Breast epithelium (tissue), 4 donors: ENCODE measurements at regions not wholly inside any gene's neighbourhood (a gene's known extent, or its start where the extent isn't known, plus 50 kb on each side); places are given as distances from the start of the nearest gene placed in this dataset.

Experiments
- DNase-seq, 2 donors: peaks; one replicate each; pipeline ENCODE4 v3.0.0-alpha.2; 2019; ENCODE audit warnings: low spot score in 2 of 2
- H3K27ac ChIP-seq, 2 donors: fragments of 200-600 bp; sonication (generic) in 1 of 2; one replicate each; pipeline ENCODE4 v1.5.1; 2016 to 2019; ENCODE audit warnings: mild to moderate bottlenecking in 1 of 2
- H3K27me3 ChIP-seq, 2 donors: fragments of 200-600 bp; sonication (generic) in 1 of 2; one replicate each; pipeline versions ENCODE4 v1.5.1 to v1.6.0; 2017 to 2019; ENCODE audit warnings: control low read depth in 1 of 2, mild to moderate bottlenecking in 1 of 2
- H3K36me3 ChIP-seq: fragments of 200-600 bp; one replicate; pipeline ENCODE4 v1.5.1; 2019
- H3K4me1 ChIP-seq, 2 donors: fragments of 200-600 bp; sonication (generic); one replicate each; pipeline ENCODE4 v1.5.1; 2016 to 2019; ENCODE audit warnings: control low read depth in 1 of 2
- H3K4me3 ChIP-seq, 3 donors: fragments of 200-600 bp; sonication (generic); 1 replicate in 2 of 3; 2 replicates in 1 of 3; pipeline ENCODE4 v1.5.1; 2016 to 2019; ENCODE audit warnings: mild to moderate bottlenecking in 3 of 3, moderate library complexity in 2 of 3
- H3K9me3 ChIP-seq, 2 donors: fragments of 200-600 bp; sonication (generic) in 1 of 2; one replicate each; pipeline ENCODE4 v1.5.1; 2016 to 2019; ENCODE audit warnings: control low read depth in 1 of 2
- POLR2A ChIP-seq: fragments of 450-650 bp; IDR thresholded peaks from one replicate; pipeline ENCODE4 v1.6.1; 2016; ENCODE audit warnings: antibody characterized with exemption, mild to moderate bottlenecking, moderate library complexity
- POLR2AphosphoS5 ChIP-seq, 3 donors: sonication (generic); formaldehyde crosslinking; IDR thresholded peaks; one replicate each; pipeline ENCODE4 v1.6.1; 2017; ENCODE audit warnings: antibody characterized with exemption in 3 of 3
- intact Hi-C: fragments of 100-400 bp; cut with DNase I; formaldehyde crosslinking; loops from one replicate; pipeline ENCODE4 v1.15.1; 2023; ENCODE audit warnings: low total_unique reads
- TF ChIP-seq, protein P1 (sequence below), 3 donors: fragments of 450-650 bp; IDR thresholded peaks; one replicate each; pipeline ENCODE4 v1.5.1; 2016 to 2017; ENCODE audit warnings: antibody characterized with exemption in 3 of 3, mild to moderate bottlenecking in 3 of 3, moderate library complexity in 3 of 3

DNA sequence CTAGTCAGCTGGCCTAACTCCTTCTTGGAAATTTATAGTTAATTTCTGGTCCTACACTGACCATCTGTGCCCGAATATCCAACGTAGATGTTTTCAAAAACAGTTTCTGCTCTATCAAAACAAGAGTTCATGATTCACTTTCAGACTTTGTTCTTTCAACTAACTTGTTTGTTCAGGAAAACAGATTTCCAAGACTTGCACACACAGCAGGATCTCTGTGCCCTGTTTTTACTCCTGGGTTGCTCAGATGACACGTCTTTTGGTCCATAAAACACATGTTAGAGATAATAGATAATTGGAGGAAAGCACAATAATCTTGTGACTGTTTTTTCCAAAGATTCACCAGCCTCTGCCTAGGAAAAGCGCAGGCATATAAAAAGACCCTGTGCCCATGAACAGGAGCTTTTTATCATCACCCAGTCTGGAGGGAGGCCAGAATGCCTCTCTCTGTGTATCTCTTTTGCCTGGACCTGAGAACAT, 218.0 kb downstream of the IRS2 start:
- Histone ChIP-seq H3K4me1 (no peaks in the 10 kb centered on the region), H3K27me3 (no peaks in the 10 kb centered on the region), H3K36me3 (no peaks in the 10 kb centered on the region), H3K27ac (peak overlapping the region; percentile 46 to 64), H3K9me3 (no peaks in the 10 kb centered on the region), H3K4me3 (no peak overlapping the region)
- intact Hi-C loops = no loop called here
- TF ChIP-seq POLR2A (no peak), POLR2AphosphoS5 (IDR thresholded peaks at IDR 0.05) (no peak)
- TF ChIP-seq, protein P1, sequence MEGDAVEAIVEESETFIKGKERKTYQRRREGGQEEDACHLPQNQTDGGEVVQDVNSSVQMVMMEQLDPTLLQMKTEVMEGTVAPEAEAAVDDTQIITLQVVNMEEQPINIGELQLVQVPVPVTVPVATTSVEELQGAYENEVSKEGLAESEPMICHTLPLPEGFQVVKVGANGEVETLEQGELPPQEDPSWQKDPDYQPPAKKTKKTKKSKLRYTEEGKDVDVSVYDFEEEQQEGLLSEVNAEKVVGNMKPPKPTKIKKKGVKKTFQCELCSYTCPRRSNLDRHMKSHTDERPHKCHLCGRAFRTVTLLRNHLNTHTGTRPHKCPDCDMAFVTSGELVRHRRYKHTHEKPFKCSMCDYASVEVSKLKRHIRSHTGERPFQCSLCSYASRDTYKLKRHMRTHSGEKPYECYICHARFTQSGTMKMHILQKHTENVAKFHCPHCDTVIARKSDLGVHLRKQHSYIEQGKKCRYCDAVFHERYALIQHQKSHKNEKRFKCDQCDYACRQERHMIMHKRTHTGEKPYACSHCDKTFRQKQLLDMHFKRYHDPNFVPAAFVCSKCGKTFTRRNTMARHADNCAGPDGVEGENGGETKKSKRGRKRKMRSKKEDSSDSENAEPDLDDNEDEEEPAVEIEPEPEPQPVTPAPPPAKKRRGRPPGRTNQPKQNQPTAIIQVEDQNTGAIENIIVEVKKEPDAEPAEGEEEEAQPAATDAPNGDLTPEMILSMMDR (IDR thresholded peaks at IDR 0.05) = no peak
- DNase-seq = no peak

DNA sequence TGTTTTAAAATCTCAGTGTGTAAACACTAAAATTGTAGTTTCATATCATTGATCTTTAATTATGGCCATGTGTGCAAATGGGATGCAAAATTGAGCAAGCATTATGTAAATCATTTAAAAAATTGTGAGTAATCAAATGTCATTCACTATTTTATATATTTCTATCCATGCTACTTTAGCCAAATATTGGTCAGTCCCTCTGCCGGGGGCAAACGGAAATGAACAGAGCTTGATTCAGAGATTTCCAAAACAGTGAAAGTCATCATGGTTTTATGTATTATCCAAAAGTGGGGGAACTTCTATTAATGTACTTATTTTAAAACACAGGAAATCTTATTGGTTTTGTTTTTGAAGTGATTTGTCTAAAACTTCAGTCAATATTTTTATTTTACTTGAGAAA, 219.1 kb downstream of the IRS2 start:
- TF ChIP-seq POLR2A (no peak), POLR2AphosphoS5 (IDR thresholded peaks at IDR 0.05) (no peak)
- TF ChIP-seq, protein P1 (IDR thresholded peaks at IDR 0.05) = no peak
- no peak overlapping the region for H3K4me3 ChIP-seq
- H3K27ac ChIP-seq = peak overlapping the region in 1 of 2 donors; percentile 44
- no peaks in the 10 kb centered on the region for H3K9me3 ChIP-seq
- DNase-seq = no peak
- intact Hi-C loops = no loop called here
- H3K27me3 ChIP-seq = no peaks in the 10 kb centered on the region
- H3K36me3 ChIP-seq = no peaks in the 10 kb centered on the region
- no peaks in the 10 kb centered on the region for H3K4me1 ChIP-seq

DNA sequence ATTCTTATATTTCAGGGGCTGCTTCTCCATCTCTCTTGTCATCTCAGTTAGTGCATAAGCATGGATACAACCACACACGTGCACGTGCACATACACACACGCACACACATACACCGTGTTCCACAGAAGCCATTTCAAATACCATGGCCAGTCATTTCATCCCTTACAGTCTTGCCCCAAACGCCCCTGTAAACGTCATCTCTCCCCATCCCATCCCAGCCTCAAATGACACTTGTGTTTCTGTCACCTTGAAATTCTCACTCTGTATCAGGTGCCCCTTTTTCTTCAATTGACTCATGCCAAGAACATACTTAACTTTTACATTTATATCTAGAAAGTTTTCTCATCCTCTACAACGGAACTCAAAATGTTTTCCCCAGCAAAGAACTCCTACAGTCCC, 220.5 kb downstream of the IRS2 start:
- DNase-seq = no peak
- Histone ChIP-seq H3K27ac (no peak overlapping the region), H3K4me1 (no peaks in the 10 kb centered on the region), H3K27me3 (no peaks in the 10 kb centered on the region), H3K36me3 (no peaks in the 10 kb centered on the region), H3K9me3 (no peaks in the 10 kb centered on the region), H3K4me3 (no peak overlapping the region)
- TF ChIP-seq, protein P1 (IDR thresholded peaks at IDR 0.05) = no peak
- intact Hi-C loops = no loop called here

DNA sequence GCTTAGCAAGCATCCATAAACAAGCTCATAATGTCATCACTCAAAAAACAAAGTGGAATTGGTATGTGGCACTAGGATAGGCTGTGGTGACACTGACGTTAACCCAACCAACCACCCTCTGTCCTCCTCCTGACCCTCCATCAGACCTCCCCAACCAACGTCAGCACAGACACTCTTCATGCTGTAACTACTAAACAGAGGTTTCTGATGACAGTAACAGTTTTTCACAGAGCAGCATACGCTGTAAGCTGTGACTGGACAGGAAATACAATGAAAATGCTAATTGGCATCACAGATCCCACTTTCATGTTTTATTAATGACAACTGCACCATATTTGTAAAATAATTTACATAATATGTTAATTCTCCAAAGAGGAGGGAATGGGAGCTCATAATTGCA, 238.0 kb downstream of the IRS2 start:
- intact Hi-C loops = no loop called here
- no peak for TF ChIP-seq POLR2AphosphoS5 (IDR thresholded peaks at IDR 0.05)
- TF ChIP-seq, protein P1 (IDR thresholded peaks at IDR 0.05) = no peak
- no peak for TF ChIP-seq POLR2A
- H3K27ac ChIP-seq = no peak overlapping the region
- H3K27me3 ChIP-seq = no peaks in the 10 kb centered on the region
- no peaks in the 10 kb centered on the region for H3K36me3 ChIP-seq
- no peak for DNase-seq
- peaks cover 0 to under 1% of the 10 kb centered on the region in 2 donors for H3K9me3 ChIP-seq
- H3K4me1 ChIP-seq = no peaks in the 10 kb centered on the region
- H3K4me3 ChIP-seq = no peak overlapping the region

DNA sequence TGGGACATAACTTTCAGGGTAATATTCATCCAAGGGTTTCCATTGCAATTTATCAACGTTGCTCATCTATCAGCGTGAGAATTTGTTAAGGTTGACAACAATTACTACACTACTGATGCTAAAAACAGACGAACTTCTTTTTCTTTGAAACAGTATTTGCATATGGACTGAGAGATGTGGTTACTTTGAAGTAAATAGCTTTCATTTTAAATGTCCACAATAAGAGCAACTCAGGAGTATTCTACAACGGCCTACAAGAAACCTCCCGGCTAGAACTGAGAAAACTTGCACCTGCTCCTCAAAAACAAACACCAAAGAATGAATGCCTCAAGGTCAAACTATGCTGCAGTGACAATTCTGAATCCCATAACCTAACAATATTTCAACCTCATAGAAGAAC, 238.4 kb downstream of the IRS2 start:
- intact Hi-C loops = no loop called here
- no peak overlapping the region for H3K4me3 ChIP-seq

More for the DNA sequence above, 238.4 kb downstream of the IRS2 start:
- Histone ChIP-seq H3K27me3 (no peaks in the 10 kb centered on the region), H3K36me3 (no peaks in the 10 kb centered on the region), H3K27ac (no peak overlapping the region), H3K4me1 (no peaks in the 10 kb centered on the region), H3K9me3 (no peaks in the 10 kb centered on the region)
- no peak for DNase-seq
- no peak for TF ChIP-seq POLR2A
- no peak for TF ChIP-seq POLR2AphosphoS5 (IDR thresholded peaks at IDR 0.05)
- TF ChIP-seq, protein P1 (IDR thresholded peaks at IDR 0.05) = no peak
